ENCODE measurements at regions not wholly inside any gene's neighbourhood (a gene's known extent, or its start where the extent isn't known, plus 50 kb on each side); places are given as distances from the start of the nearest gene placed in this dataset.

DNA sequence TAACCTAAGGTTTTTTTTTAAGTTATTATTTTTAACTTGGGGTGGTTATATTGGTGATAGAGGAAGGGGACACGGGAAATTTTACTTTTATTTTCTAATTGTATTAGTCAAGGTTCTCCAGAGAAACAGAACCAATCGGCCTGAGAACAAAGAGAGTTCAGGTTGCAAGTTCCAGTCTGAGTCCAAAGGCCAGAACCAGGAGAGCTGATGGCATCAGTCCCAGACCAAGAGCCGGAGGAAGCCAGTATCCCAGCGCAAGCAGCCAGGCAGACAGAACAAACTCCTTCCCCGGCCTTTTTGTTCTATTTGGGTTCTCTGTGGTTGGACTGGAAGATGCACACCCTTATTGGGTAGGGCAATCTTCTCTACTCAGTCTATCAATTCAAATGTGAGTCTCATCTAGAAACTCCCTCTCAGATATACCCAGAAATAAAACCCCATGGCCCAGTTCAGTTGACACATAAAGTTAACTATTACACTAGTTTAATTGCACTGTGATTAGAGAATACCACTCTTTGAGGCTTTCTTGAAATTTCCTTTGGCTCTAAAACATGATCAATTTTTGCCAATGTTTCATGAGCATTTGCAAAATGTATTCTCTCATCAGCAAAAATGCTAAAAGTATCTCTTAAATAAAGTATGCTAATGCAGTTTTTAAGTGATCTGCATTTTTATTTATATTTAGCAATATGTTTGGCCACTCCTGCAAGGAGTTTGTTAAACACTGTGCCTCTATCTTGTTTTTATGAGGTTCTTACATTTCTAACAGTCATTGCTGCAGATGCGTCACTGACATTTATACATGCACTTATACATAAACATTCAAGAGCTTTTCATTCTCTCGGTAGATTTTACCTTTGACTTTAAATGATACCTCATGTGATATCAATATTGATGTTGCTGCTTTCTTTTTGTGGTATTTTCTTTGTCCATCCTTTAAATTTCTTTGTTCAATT, 103.2 kb upstream of the SSTR4 start:
- H3K27ac ChIP-seq = no peak overlapping the region
- TF ChIP-seq CTCF (IDR thresholded peaks at IDR 0.05) (no peak), ZFX (IDR thresholded peaks at IDR 0.05; ENCODE audit: borderline replicate concordance) (no peak)

- no peak overlapping the region for H3K27ac ChIP-seq
- TF ChIP-seq ZFX (IDR thresholded peaks at IDR 0.05; ENCODE audit: borderline replicate concordance) (no peak), CTCF (IDR thresholded peaks at IDR 0.05) (no peak)
These were observed 95.9 kb upstream of the SSTR4 start for GRCh38 chr20:22939181-22939580.

DNA sequence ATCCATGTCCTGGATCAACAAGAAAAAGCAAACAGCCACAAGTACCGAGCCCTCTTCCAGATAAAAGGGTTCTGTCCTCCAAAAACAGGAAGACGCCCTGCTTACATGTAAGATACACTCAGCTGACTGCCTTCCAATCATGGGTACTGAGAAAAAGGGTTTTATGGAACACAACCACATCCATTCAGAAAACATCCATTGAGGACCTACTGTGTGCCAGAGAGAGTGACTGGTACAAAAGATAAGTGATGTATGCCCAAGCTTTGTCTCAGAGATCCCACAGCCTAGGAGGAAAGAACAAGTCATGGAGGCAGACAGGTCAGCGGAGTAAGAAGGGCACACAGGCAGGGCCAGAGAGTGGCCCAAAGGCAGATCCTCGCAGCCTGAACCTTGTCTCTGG, 94.8 kb upstream of the SSTR4 start:
- H3K27ac ChIP-seq = no peak overlapping the region
- TF ChIP-seq ZFX (IDR thresholded peaks at IDR 0.05; ENCODE audit: borderline replicate concordance) = no peak
- no peak for TF ChIP-seq CTCF (IDR thresholded peaks at IDR 0.05)

- TF ChIP-seq CTCF (IDR thresholded peaks at IDR 0.05) (no peak), ZFX (IDR thresholded peaks at IDR 0.05; ENCODE audit: borderline replicate concordance) (no peak)
- no peak overlapping the region for H3K27ac ChIP-seq
These were observed 93.6 kb upstream of the SSTR4 start for GRCh38 chr20:22941550-22941949.

DNA sequence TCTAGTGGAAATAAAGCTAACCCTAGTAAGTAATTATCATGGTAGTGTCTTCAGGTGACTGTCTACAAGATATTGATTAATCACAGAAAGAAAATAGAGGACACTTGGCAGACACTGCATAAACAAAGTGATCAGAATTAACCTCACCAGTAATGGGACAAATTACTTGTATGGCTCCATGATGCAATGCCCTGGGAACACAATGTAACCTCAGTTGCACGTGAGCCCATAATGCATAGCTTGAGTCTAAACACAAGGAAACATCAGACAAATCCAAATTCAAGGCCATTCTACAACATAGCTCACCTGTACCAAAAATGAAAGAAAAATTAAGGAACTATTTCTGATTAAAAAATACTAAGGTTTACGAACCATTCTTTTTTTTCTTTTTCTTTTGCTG, 92.4 kb upstream of the SSTR4 start:
- TF ChIP-seq ZFX (IDR thresholded peaks at IDR 0.05; ENCODE audit: borderline replicate concordance) (no peak), CTCF (IDR thresholded peaks at IDR 0.05) (no peak)
- H3K27ac ChIP-seq = no peak overlapping the region

DNA sequence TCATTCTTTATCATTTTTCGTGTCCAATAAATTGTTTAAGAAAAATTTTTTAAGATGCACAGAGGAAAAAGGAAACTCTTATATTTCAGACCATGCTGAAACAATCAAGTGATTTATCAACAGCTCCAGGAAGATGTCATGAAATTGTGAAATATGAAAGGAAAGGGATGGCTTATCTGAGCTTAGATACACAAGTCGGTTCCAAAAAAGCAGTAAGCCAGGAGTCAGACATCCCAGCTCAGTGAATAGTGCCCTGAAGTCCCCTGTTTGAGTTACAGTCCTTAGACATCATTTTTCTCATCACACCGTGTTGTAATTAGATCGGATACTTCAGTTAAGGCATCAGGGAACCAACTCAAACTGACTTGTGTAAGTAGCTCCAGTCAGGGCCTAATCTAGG, 91.0 kb upstream of the SSTR4 start:
- TF ChIP-seq CTCF (IDR thresholded peaks at IDR 0.05) = no peak
- TF ChIP-seq ZFX (IDR thresholded peaks at IDR 0.05; ENCODE audit: borderline replicate concordance) = no peak
- no peak overlapping the region for H3K27ac ChIP-seq

- no peak for TF ChIP-seq CTCF (IDR thresholded peaks at IDR 0.05)
- TF ChIP-seq ZFX (IDR thresholded peaks at IDR 0.05; ENCODE audit: borderline replicate concordance) = no peak
These were observed 90.2 kb upstream of the SSTR4 start for GRCh38 chr20:22944936-22945335.

More at GRCh38 chr20:22944936-22945335, 90.2 kb upstream of the SSTR4 start:
- no peak overlapping the region for H3K27ac ChIP-seq
